ENCODE measurements at regions not wholly inside any gene's neighbourhood (a gene's known extent, or its start where the extent isn't known, plus 50 kb on each side); places are given as distances from the start of the nearest gene placed in this dataset.

GRCh38 chr2:204359076-204359475, 186.2 kb upstream of the PARD3B start:
- no peak overlapping the region for H3K4me3 ChIP-seq (ENCODE audit: low read length)

GRCh38 chr2:204360218-204361007, 184.9 kb upstream of the PARD3B start:
- no peaks in the 10 kb centered on the region for H3K9me2 ChIP-seq (replicated peaks; ENCODE audit: insufficient read depth, low read length)
- H3K27me3 ChIP-seq (ENCODE audit: low read length), result no peaks in the 10 kb centered on the region
- H3K36me3 ChIP-seq (ENCODE audit: insufficient read depth, low read length), result no peaks in the 10 kb centered on the region
- no peaks in the 10 kb centered on the region for H3K79me2 ChIP-seq (ENCODE audit: low read length)
- no peaks in the 10 kb centered on the region for H4K20me1 ChIP-seq (ENCODE audit: insufficient read depth, low read depth, low read length)
- H3K4me1 ChIP-seq (ENCODE audit: low read length), result no peaks in the 10 kb centered on the region
- H2AFZ ChIP-seq (ENCODE audit: low read length), result no peak overlapping the region
- no peak for DNase-seq
- no peak overlapping the region for H3K9ac ChIP-seq (ENCODE audit: low read length)
- H3K9me3 ChIP-seq (ENCODE audit: low read length), result no peaks in the 10 kb centered on the region
- no peak overlapping the region for H3K4me3 ChIP-seq (ENCODE audit: low read length)
- H3K27ac ChIP-seq (ENCODE audit: low read length), result no peak overlapping the region
- H3K4me2 ChIP-seq (ENCODE audit: low read depth, low read length, poor library complexity, severe bottlenecking), result no peak overlapping the region

More at GRCh38 chr2:204359076-204359475, 186.2 kb upstream of the PARD3B start:
- no peaks in the 10 kb centered on the region for H3K9me3 ChIP-seq (ENCODE audit: low read length)
- no peaks in the 10 kb centered on the region for H3K27me3 ChIP-seq (ENCODE audit: low read length)
- H3K9me2 ChIP-seq (replicated peaks; ENCODE audit: insufficient read depth, low read length), result no peaks in the 10 kb centered on the region
- no peaks in the 10 kb centered on the region for H3K79me2 ChIP-seq (ENCODE audit: low read length)
- H3K4me2 ChIP-seq (ENCODE audit: low read depth, low read length, poor library complexity, severe bottlenecking), result no peak overlapping the region
- no peak for DNase-seq
- H3K27ac ChIP-seq (ENCODE audit: low read length), result no peak overlapping the region
- no peak overlapping the region for H3K9ac ChIP-seq (ENCODE audit: low read length)
- H4K20me1 ChIP-seq (ENCODE audit: insufficient read depth, low read depth, low read length), result no peaks in the 10 kb centered on the region
- H2AFZ ChIP-seq (ENCODE audit: low read length), result no peak overlapping the region
- H3K4me1 ChIP-seq (ENCODE audit: low read length), result no peaks in the 10 kb centered on the region
- H3K36me3 ChIP-seq (ENCODE audit: insufficient read depth, low read length), result no peaks in the 10 kb centered on the region

- Histone ChIP-seq H2AFZ (ENCODE audit: low read length) (no peak overlapping the region), H3K4me2 (ENCODE audit: low read depth, low read length, poor library complexity, severe bottlenecking) (no peak overlapping the region), H3K9me3 (ENCODE audit: low read length) (no peaks in the 10 kb centered on the region), H3K9ac (ENCODE audit: low read length) (no peak overlapping the region), H3K27me3 (ENCODE audit: low read length) (no peaks in the 10 kb centered on the region), H3K9me2 (replicated peaks; ENCODE audit: insufficient read depth, low read length) (no peaks in the 10 kb centered on the region), H4K20me1 (ENCODE audit: insufficient read depth, low read depth, low read length) (no peaks in the 10 kb centered on the region), H3K4me3 (ENCODE audit: low read length) (no peak overlapping the region), H3K4me1 (ENCODE audit: low read length) (no peaks in the 10 kb centered on the region), H3K36me3 (ENCODE audit: insufficient read depth, low read length) (no peaks in the 10 kb centered on the region), H3K79me2 (ENCODE audit: low read length) (no peaks in the 10 kb centered on the region), H3K27ac (ENCODE audit: low read length) (no peak overlapping the region)
- DNase-seq, result no peak
Observed at GRCh38 chr2:204361738-204362137, 183.5 kb upstream of the PARD3B start.

- Histone ChIP-seq H3K4me3 (ENCODE audit: low read length) (no peak overlapping the region), H3K27ac (ENCODE audit: low read length) (no peak overlapping the region), H3K4me2 (ENCODE audit: low read depth, low read length, poor library complexity, severe bottlenecking) (no peak overlapping the region), H3K27me3 (ENCODE audit: low read length) (no peaks in the 10 kb centered on the region), H2AFZ (ENCODE audit: low read length) (no peak overlapping the region), H3K4me1 (ENCODE audit: low read length) (no peaks in the 10 kb centered on the region), H4K20me1 (ENCODE audit: insufficient read depth, low read depth, low read length) (no peaks in the 10 kb centered on the region), H3K36me3 (ENCODE audit: insufficient read depth, low read length) (no peaks in the 10 kb centered on the region), H3K9ac (ENCODE audit: low read length) (no peak overlapping the region), H3K79me2 (ENCODE audit: low read length) (no peaks in the 10 kb centered on the region), H3K9me2 (replicated peaks; ENCODE audit: insufficient read depth, low read length) (no peaks in the 10 kb centered on the region), H3K9me3 (ENCODE audit: low read length) (no peaks in the 10 kb centered on the region)
- no peak for DNase-seq
Observed at GRCh38 chr2:204362581-204362980, 182.7 kb upstream of the PARD3B start.

GRCh38 chr2:204363513-204363912, 181.8 kb upstream of the PARD3B start:
- Histone ChIP-seq H3K9me3 (ENCODE audit: low read length) (no peaks in the 10 kb centered on the region), H3K27me3 (ENCODE audit: low read length) (no peaks in the 10 kb centered on the region), H3K9ac (ENCODE audit: low read length) (no peak overlapping the region), H3K4me2 (ENCODE audit: low read depth, low read length, poor library complexity, severe bottlenecking) (no peak overlapping the region), H3K9me2 (replicated peaks; ENCODE audit: insufficient read depth, low read length) (no peaks in the 10 kb centered on the region), H4K20me1 (ENCODE audit: insufficient read depth, low read depth, low read length) (no peaks in the 10 kb centered on the region), H3K27ac (ENCODE audit: low read length) (no peak overlapping the region), H2AFZ (ENCODE audit: low read length) (no peak overlapping the region), H3K79me2 (ENCODE audit: low read length) (no peaks in the 10 kb centered on the region), H3K4me3 (ENCODE audit: low read length) (no peak overlapping the region), H3K4me1 (ENCODE audit: low read length) (no peaks in the 10 kb centered on the region), H3K36me3 (ENCODE audit: insufficient read depth, low read length) (no peaks in the 10 kb centered on the region)
- DNase-seq, result no peak

GRCh38 chr2:204364860-204365535, 180.3 kb upstream of the PARD3B start:
- H3K27ac ChIP-seq (ENCODE audit: low read length), result no peak overlapping the region

GRCh38 chr2:204365811-204366210, 179.5 kb upstream of the PARD3B start:
- Histone ChIP-seq H3K9me3 (ENCODE audit: low read length) (no peaks in the 10 kb centered on the region), H3K36me3 (ENCODE audit: insufficient read depth, low read length) (no peaks in the 10 kb centered on the region), H3K9me2 (replicated peaks; ENCODE audit: insufficient read depth, low read length) (no peaks in the 10 kb centered on the region), H3K4me3 (ENCODE audit: low read length) (no peak overlapping the region), H3K27me3 (ENCODE audit: low read length) (0 out of 2 replicates have a peak, but pooled peaks cover 2% of the 10 kb centered on the region), H3K4me2 (ENCODE audit: low read depth, low read length, poor library complexity, severe bottlenecking) (no peak overlapping the region), H3K4me1 (ENCODE audit: low read length) (no peaks in the 10 kb centered on the region), H4K20me1 (ENCODE audit: insufficient read depth, low read depth, low read length) (no peaks in the 10 kb centered on the region), H3K27ac (ENCODE audit: low read length) (no peak overlapping the region), H3K79me2 (ENCODE audit: low read length) (no peaks in the 10 kb centered on the region), H2AFZ (ENCODE audit: low read length) (no peak overlapping the region), H3K9ac (ENCODE audit: low read length) (no peak overlapping the region)
- DNase-seq, result no peak

More at GRCh38 chr2:204364860-204365535, 180.3 kb upstream of the PARD3B start:
- no peak overlapping the region for H2AFZ ChIP-seq (ENCODE audit: low read length)
- no peak overlapping the region for H3K4me2 ChIP-seq (ENCODE audit: low read depth, low read length, poor library complexity, severe bottlenecking)
- no peaks in the 10 kb centered on the region for H4K20me1 ChIP-seq (ENCODE audit: insufficient read depth, low read depth, low read length)
- no peak for DNase-seq
- no peak overlapping the region for H3K9ac ChIP-seq (ENCODE audit: low read length)
- no peaks in the 10 kb centered on the region for H3K4me1 ChIP-seq (ENCODE audit: low read length)
- 0 out of 2 replicates have a peak, but pooled peaks cover 2% of the 10 kb centered on the region for H3K27me3 ChIP-seq (ENCODE audit: low read length)
- H3K4me3 ChIP-seq (ENCODE audit: low read length), result no peak overlapping the region
- H3K9me3 ChIP-seq (ENCODE audit: low read length), result no peaks in the 10 kb centered on the region
- no peaks in the 10 kb centered on the region for H3K9me2 ChIP-seq (replicated peaks; ENCODE audit: insufficient read depth, low read length)
- H3K36me3 ChIP-seq (ENCODE audit: insufficient read depth, low read length), result no peaks in the 10 kb centered on the region
- no peaks in the 10 kb centered on the region for H3K79me2 ChIP-seq (ENCODE audit: low read length)

- DNase-seq, result no peak
Observed at GRCh38 chr2:204367466-204367865, 177.8 kb upstream of the PARD3B start.

More at GRCh38 chr2:204367466-204367865, 177.8 kb upstream of the PARD3B start:
- H3K9ac ChIP-seq (ENCODE audit: low read length), result no peak overlapping the region
- no peaks in the 10 kb centered on the region for H3K79me2 ChIP-seq (ENCODE audit: low read length)
- H3K9me3 ChIP-seq (ENCODE audit: low read length), result no peaks in the 10 kb centered on the region
- H3K4me1 ChIP-seq (ENCODE audit: low read length), result no peaks in the 10 kb centered on the region
- H3K27me3 ChIP-seq (ENCODE audit: low read length), result 0 out of 2 replicates have a peak, but pooled peaks cover 2% of the 10 kb centered on the region
- H3K4me2 ChIP-seq (ENCODE audit: low read depth, low read length, poor library complexity, severe bottlenecking), result no peak overlapping the region
- no peaks in the 10 kb centered on the region for H3K36me3 ChIP-seq (ENCODE audit: insufficient read depth, low read length)
- H3K27ac ChIP-seq (ENCODE audit: low read length), result no peak overlapping the region
- H4K20me1 ChIP-seq (ENCODE audit: insufficient read depth, low read depth, low read length), result no peaks in the 10 kb centered on the region
- no peak overlapping the region for H3K4me3 ChIP-seq (ENCODE audit: low read length)
- no peak overlapping the region for H2AFZ ChIP-seq (ENCODE audit: low read length)
- H3K9me2 ChIP-seq (replicated peaks; ENCODE audit: insufficient read depth, low read length), result no peaks in the 10 kb centered on the region
